K562 (cell line): ENCODE measurements at regions not wholly inside any gene's neighbourhood (a gene's known extent, or its start where the extent isn't known, plus 50 kb on each side); places are given as distances from the start of the nearest gene placed in this dataset.

Experiments used
- CBX8 ChIP-seq: fragments of 200-600 bp; sonication (generic); IDR thresholded peaks from 2 replicates; pipeline ENCODE4 v1.6.1; 2012; ENCODE audit warnings: borderline replicate concordance, mixed run types, low read depth, mild to moderate bottlenecking, moderate library complexity, mixed read lengths, low read length, control low read depth, inconsistent platforms; ENCODE audit not compliant: poor library complexity, severe bottlenecking; ENCODE audit errors: extremely low read depth
- FOXP4 ChIP-seq: sonication (generic); formaldehyde crosslinking; IDR thresholded peaks from 2 replicates; pipeline ENCODE4 v1.8.0; 2022; ENCODE audit warnings: mild to moderate bottlenecking, missing genetic modification reagents, borderline replicate concordance
- HMBOX1 ChIP-seq: sonication (generic); IDR thresholded peaks from 2 replicates; pipeline ENCODE4 v1.6.1; 2016
- JUN ChIP-seq, 2 experiments: sonication (generic) in 1 of 2; formaldehyde crosslinking in 1 of 2; IDR thresholded peaks; 2 replicates each; pipeline versions ENCODE4 v1.6.1 to v1.8.0; 2012 to 2022; ENCODE audit warnings: borderline replicate concordance in 2 of 2, mild to moderate bottlenecking in 2 of 2, improper control_type of control experiment in 1 of 2, low read depth in 1 of 2, low read length in 1 of 2, missing genetic modification reagents in 1 of 2
- RHOXF2B ChIP-seq: fragments of 250-450 bp; sonication (Bioruptor Pico); conservative IDR thresholded peaks from 2 replicates; pipeline ENCODE4 v1.5.1; 2021
- SMARCA5 ChIP-seq: fragments of 450-650 bp; IDR thresholded peaks from 2 replicates; pipeline ENCODE4 v1.6.1; 2016
- ZBTB2 ChIP-seq: fragments of 450-650 bp; IDR thresholded peaks from 2 replicates; pipeline ENCODE4 v1.6.1; 2016; ENCODE audit warnings: antibody characterized with exemption
- ZBTB5 ChIP-seq: fragments of 450-650 bp; IDR thresholded peaks from 2 replicates; pipeline ENCODE4 v1.6.1; 2017; ENCODE audit warnings: antibody characterized with exemption
- ZKSCAN1 ChIP-seq: fragments of 150-350 bp; IDR thresholded peaks from 2 replicates; pipeline ENCODE4 v1.6.1; 2016; ENCODE audit warnings: low read depth, low read length
- ZNF778 ChIP-seq: fragments of 450-650 bp; formaldehyde crosslinking; IDR thresholded peaks from 2 replicates; pipeline ENCODE4 v1.4.0; 2020; ENCODE audit warnings: mild to moderate bottlenecking, moderate library complexity
- TF ChIP-seq, protein P1 (sequence below): sonication (generic); formaldehyde crosslinking; IDR thresholded peaks from 2 replicates; pipeline ENCODE4 v1.5.0; 2020; ENCODE audit warnings: missing genetic modification reagents
- TF ChIP-seq, protein P2 (sequence below): fragments of 250-450 bp; sonication (Bioruptor Pico); IDR thresholded peaks from 2 replicates; pipeline ENCODE4 v1.4.0; 2020

DNA sequence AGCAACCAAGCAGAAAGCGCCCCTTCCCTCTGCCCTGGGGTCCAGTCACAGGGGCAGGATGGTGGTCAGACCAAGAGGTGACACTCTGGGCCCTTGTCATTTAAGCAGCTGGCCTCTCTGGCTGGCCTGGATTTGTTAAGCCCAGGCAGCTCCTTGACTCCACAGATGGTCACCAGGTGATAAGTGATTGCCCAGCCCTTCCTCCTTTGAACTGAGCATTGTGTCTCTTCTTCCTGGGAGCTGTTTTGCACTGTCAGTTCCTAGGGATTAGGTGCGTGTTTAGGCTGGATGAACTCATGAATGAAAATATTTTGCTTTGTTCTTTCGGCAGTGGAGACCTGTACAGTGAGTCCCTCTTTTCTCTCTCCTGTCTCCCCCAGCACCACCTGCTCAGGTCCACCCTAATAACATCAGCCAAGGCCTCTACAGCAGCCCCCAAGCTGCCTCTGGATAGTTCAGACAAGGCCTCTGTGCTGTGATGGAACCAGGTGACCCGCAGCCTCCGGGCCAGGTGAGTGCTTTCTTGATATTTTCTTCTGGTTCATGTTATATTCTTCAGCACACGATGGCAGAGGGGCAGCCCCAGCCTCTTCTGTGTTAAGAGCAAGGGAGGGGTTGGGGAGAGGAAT, 139.7 kb upstream of the PITX1 start (continued):
- TF ChIP-seq ZBTB2, result peak; percentile 21; the same call in 1 of the 2 replicates
- TF ChIP-seq CBX8, result no peak
- no peak for TF ChIP-seq RHOXF2B (CRISPR knock-in tag)
- no peak for TF ChIP-seq SMARCA5
- TF ChIP-seq ZNF778 (CRISPR knock-in tag), result no peak
- no peak for TF ChIP-seq ZKSCAN1
- TF ChIP-seq ZBTB5, result no peak
- peak; percentile 66; the same call in 1 of the 2 replicates for TF ChIP-seq HMBOX1
- TF ChIP-seq, protein P1, sequence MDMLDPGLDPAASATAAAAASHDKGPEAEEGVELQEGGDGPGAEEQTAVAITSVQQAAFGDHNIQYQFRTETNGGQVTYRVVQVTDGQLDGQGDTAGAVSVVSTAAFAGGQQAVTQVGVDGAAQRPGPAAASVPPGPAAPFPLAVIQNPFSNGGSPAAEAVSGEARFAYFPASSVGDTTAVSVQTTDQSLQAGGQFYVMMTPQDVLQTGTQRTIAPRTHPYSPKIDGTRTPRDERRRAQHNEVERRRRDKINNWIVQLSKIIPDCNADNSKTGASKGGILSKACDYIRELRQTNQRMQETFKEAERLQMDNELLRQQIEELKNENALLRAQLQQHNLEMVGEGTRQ (CRISPR knock-in tag), result no peak
- no peak for TF ChIP-seq FOXP4 (CRISPR knock-in tag)
- TF ChIP-seq, protein P2, sequence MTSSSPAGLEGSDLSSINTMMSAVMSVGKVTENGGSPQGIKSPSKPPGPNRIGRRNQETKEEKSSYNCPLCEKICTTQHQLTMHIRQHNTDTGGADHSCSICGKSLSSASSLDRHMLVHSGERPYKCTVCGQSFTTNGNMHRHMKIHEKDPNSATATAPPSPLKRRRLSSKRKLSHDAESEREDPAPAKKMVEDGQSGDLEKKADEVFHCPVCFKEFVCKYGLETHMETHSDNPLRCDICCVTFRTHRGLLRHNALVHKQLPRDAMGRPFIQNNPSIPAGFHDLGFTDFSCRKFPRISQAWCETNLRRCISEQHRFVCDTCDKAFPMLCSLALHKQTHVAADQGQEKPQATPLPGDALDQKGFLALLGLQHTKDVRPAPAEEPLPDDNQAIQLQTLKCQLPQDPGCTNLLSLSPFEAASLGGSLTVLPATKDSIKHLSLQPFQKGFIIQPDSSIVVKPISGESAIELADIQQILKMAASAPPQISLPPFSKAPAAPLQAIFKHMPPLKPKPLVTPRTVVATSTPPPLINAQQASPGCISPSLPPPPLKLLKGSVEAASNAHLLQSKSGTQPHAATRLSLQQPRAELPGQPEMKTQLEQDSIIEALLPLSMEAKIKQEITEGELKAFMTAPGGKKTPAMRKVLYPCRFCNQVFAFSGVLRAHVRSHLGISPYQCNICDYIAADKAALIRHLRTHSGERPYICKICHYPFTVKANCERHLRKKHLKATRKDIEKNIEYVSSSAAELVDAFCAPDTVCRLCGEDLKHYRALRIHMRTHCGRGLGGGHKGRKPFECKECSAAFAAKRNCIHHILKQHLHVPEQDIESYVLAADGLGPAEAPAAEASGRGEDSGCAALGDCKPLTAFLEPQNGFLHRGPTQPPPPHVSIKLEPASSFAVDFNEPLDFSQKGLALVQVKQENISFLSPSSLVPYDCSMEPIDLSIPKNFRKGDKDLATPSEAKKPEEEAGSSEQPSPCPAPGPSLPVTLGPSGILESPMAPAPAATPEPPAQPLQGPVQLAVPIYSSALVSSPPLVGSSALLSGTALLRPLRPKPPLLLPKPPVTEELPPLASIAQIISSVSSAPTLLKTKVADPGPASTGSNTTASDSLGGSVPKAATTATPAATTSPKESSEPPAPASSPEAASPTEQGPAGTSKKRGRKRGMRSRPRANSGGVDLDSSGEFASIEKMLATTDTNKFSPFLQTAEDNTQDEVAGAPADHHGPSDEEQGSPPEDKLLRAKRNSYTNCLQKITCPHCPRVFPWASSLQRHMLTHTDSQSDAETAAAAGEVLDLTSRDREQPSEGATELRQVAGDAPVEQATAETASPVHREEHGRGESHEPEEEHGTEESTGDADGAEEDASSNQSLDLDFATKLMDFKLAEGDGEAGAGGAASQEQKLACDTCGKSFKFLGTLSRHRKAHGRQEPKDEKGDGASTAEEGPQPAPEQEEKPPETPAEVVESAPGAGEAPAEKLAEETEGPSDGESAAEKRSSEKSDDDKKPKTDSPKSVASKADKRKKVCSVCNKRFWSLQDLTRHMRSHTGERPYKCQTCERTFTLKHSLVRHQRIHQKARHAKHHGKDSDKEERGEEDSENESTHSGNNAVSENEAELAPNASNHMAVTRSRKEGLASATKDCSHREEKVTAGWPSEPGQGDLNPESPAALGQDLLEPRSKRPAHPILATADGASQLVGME (CRISPR knock-in tag), result no peak
- no peak for TF ChIP-seq JUN (IDR thresholded peaks at IDR 0.05; ENCODE audit: borderline replicate concordance, low read depth, low read length)
- TF ChIP-seq JUN (CRISPR knock-in tag; IDR thresholded peaks at IDR 0.05; ENCODE audit: borderline replicate concordance), result no peak
